ENCODE measurements at regions not wholly inside any gene's neighbourhood (a gene's known extent, or its start where the extent isn't known, plus 50 kb on each side); places are given as distances from the start of the nearest gene placed in this dataset.
"Not testable (repeated sequence)": the region's sequence is repeated elsewhere in the genome, so short reads cannot be mapped to it uniquely, and the experiment has no call there.

DNA sequence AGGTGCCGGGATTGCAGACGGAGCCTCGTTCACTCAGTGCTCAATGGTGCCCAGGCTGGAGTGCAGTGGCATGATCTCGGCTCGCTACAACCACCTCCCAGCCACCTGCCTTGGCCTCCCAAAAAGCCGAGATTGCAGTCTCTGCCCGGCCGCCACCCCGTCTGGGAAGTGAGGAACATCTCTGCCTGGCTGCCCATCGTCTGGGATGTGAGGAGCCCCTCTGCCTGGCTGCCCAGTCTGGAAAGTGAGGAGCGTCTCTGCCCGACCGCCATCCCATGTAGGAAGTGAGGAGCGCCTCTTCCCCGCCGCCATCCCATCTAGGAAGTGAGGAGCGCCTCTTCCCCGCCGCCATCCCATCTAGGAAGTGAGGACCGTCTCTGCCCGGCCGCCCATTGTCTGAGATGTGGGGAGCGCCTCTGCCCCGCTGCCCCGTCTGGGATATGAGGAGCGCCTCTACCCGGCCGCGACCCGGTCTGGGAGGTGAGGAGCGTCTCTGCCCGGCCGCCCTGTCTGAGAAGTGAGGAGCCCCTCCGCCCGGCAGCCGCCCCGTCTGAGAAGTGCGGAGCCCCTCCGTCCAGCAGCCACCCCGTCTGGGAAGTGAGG, 375.1 kb upstream of the FRG2C start:
- ATAC-seq: not testable (repeated sequence)

DNA sequence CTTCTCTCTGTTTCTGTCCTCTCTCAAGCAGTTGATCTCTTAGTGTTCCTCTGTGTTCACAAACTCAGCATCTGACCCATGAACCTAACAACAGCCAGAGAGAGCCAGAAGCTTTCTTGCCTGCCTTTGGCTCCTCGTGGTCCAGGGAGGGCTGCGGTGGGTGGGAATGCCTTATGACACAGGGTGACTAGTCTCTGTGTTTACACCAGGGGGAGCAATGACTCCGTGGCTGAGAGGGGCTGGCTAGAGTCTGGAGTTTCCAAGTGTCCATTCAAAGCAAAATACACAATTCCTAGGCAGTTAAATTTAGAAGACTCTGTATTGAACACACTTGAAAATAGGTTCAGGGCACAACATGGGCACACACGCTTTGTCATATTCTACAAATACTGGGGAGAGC, 370.0 kb upstream of the FRG2C start:
- ATAC-seq: peak; percentile 87
- TF ChIP-seq, protein P1, sequence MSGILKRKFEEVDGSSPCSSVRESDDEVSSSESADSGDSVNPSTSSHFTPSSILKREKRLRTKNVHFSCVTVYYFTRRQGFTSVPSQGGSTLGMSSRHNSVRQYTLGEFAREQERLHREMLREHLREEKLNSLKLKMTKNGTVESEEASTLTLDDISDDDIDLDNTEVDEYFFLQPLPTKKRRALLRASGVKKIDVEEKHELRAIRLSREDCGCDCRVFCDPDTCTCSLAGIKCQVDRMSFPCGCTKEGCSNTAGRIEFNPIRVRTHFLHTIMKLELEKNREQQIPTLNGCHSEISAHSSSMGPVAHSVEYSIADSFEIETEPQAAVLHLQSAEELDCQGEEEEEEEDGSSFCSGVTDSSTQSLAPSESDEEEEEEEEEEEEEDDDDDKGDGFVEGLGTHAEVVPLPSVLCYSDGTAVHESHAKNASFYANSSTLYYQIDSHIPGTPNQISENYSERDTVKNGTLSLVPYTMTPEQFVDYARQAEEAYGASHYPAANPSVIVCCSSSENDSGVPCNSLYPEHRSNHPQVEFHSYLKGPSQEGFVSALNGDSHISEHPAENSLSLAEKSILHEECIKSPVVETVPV (CRISPR knock-in tag; IDR thresholded peaks at IDR 0.05): no peak
- TF ChIP-seq ZNF70 (CRISPR knock-in tag; IDR thresholded peaks at IDR 0.05) (no peak), GLIS3 (CRISPR knock-in tag; IDR thresholded peaks at IDR 0.05) (no peak), TOX (CRISPR knock-in tag; IDR thresholded peaks at IDR 0.05; ENCODE audit: borderline replicate concordance) (no peak)

DNA sequence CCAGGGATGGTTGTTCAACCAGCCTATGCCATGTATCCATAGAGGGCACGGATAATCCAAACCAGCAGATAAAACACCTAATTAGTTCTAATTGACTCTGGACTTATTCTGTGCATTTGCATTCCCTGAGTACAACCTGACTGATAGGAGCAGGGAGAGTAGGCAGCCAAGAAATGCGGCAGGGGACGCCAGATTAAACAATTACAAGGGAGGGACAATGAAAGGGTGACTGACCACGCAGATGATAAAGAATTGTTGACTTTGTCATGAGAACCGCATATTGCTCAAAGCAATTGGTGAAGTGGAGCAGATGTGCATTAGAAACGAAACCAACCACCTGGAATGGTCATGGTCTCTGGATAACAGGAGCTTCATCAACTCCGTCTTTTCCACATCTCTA, 369.1 kb upstream of the FRG2C start:
- no peak for TF ChIP-seq TOX (CRISPR knock-in tag; IDR thresholded peaks at IDR 0.05; ENCODE audit: borderline replicate concordance)
- no peak for TF ChIP-seq ISL1 (CRISPR knock-in tag; IDR thresholded peaks at IDR 0.05)
- no peak for TF ChIP-seq PPARA (CRISPR knock-in tag; IDR thresholded peaks at IDR 0.05; ENCODE audit: borderline replicate concordance)

DNA sequence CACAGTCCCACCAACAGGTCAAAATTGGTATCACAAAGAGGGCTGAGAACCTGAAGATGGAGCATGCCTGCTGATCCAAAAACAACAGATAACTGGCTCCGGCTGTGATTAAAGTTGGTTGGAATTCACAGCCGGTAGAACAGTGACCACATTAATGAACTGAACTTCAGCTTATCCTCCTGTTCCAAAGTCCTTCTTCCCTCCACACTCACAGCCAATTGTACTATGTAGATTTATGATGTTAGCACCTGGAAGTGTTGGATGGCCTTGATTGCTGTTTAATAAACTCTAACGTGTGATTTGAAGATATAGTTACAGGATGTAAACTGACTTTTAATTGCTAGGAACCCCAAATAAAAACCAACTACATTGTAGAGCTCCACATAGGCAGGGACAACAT, 367.3 kb upstream of the FRG2C start:
- no peak for TF ChIP-seq OSR1 (CRISPR knock-in tag; IDR thresholded peaks at IDR 0.05)
- TF ChIP-seq TOX (CRISPR knock-in tag; IDR thresholded peaks at IDR 0.05; ENCODE audit: borderline replicate concordance): no peak
- no peak for TF ChIP-seq CSDC2 (CRISPR knock-in tag; IDR thresholded peaks at IDR 0.05)
- ATAC-seq: no peak

More for the DNA sequence above, 369.1 kb upstream of the FRG2C start:
- ATAC-seq: no peak

DNA sequence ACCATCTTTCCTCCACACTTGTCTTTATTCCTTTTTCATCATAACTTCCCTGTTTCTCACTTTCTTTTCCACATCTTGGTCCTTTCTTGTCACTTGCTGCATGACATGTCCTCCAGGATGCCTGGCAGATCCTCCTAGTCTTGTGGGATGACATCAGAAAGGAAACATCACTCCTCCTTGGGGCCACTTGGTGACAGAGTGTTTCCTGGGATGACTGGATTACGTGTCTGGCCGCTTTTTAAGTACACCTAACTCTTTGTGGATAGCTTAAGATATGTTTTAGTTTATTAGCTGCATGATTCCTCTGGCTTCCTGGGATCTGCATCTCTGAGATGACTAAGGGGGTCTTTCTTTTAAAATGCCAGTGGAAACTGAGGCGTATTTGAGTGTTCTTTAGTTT, 363.5 kb upstream of the FRG2C start:
- no peak for ATAC-seq
- no peak for TF ChIP-seq OSR1 (CRISPR knock-in tag; IDR thresholded peaks at IDR 0.05)
- TF ChIP-seq ZC3H10 (CRISPR knock-in tag; IDR thresholded peaks at IDR 0.05): no peak
- no peak for TF ChIP-seq RARB (CRISPR knock-in tag; IDR thresholded peaks at IDR 0.05)
- TF ChIP-seq TOX (CRISPR knock-in tag; IDR thresholded peaks at IDR 0.05; ENCODE audit: borderline replicate concordance): no peak
- no peak for TF ChIP-seq ESRRG (CRISPR knock-in tag; IDR thresholded peaks at IDR 0.05)
- TF ChIP-seq, protein P1 (CRISPR knock-in tag; IDR thresholded peaks at IDR 0.05): no peak
- TF ChIP-seq, protein P2, sequence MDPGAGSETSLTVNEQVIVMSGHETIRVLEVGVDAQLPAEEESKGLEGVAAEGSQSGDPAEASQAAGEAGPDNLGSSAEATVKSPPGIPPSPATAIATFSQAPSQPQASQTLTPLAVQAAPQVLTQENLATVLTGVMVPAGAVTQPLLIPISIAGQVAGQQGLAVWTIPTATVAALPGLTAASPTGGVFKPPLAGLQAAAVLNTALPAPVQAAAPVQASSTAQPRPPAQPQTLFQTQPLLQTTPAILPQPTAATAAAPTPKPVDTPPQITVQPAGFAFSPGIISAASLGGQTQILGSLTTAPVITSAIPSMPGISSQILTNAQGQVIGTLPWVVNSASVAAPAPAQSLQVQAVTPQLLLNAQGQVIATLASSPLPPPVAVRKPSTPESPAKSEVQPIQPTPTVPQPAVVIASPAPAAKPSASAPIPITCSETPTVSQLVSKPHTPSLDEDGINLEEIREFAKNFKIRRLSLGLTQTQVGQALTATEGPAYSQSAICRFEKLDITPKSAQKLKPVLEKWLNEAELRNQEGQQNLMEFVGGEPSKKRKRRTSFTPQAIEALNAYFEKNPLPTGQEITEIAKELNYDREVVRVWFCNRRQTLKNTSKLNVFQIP (CRISPR knock-in tag; IDR thresholded peaks at IDR 0.05; ENCODE audit: borderline replicate concordance, low read depth): no peak
- no peak for TF ChIP-seq TCF4 (CRISPR knock-in tag; IDR thresholded peaks at IDR 0.05; ENCODE audit: borderline replicate concordance)
- TF ChIP-seq, protein P3, sequence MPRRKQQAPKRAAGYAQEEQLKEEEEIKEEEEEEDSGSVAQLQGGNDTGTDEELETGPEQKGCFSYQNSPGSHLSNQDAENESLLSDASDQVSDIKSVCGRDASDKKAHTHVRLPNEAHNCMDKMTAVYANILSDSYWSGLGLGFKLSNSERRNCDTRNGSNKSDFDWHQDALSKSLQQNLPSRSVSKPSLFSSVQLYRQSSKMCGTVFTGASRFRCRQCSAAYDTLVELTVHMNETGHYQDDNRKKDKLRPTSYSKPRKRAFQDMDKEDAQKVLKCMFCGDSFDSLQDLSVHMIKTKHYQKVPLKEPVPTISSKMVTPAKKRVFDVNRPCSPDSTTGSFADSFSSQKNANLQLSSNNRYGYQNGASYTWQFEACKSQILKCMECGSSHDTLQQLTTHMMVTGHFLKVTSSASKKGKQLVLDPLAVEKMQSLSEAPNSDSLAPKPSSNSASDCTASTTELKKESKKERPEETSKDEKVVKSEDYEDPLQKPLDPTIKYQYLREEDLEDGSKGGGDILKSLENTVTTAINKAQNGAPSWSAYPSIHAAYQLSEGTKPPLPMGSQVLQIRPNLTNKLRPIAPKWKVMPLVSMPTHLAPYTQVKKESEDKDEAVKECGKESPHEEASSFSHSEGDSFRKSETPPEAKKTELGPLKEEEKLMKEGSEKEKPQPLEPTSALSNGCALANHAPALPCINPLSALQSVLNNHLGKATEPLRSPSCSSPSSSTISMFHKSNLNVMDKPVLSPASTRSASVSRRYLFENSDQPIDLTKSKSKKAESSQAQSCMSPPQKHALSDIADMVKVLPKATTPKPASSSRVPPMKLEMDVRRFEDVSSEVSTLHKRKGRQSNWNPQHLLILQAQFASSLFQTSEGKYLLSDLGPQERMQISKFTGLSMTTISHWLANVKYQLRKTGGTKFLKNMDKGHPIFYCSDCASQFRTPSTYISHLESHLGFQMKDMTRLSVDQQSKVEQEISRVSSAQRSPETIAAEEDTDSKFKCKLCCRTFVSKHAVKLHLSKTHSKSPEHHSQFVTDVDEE (CRISPR knock-in tag; IDR thresholded peaks at IDR 0.05): no peak
- no peak for TF ChIP-seq ARNTL (CRISPR knock-in tag; IDR thresholded peaks at IDR 0.05; ENCODE audit: borderline replicate concordance, low read depth)
- no peak for TF ChIP-seq ZFP30 (CRISPR knock-in tag; IDR thresholded peaks at IDR 0.05)

DNA sequence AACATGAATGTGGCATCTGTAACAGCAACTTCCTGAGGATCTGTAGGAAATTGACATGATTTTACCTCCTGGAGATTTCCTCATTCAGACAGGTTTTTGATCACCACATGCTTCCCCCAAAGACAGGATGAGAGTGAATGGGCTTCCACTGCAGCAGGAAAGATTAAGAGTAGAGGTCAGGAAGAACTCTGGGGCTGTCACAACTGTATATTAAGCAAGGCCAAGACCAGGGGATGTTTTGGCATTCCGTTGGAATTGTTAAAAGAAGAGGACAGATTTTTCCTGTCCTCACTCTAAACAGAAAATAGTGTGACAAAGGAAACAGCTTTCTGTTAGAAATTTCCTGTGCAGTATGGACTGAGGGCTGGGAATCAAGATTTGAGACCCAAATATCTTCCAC, 363.1 kb upstream of the FRG2C start:
- ATAC-seq: not testable (repeated sequence)

All from SK-N-SH treated with all-trans-retinoic acid at 6 μM for 48 hours (cell line).